WTC11 (cell line): ENCODE measurements at regions not wholly inside any gene's neighbourhood (a gene's known extent, or its start where the extent isn't known, plus 50 kb on each side); places are given as distances from the start of the nearest gene placed in this dataset.

Experiments
- ATAC-seq: fragments of 200-7000 bp; cut with Tn5 transposase; 2 replicates; pipeline ENCODE4 v1.10.0; 2021; ENCODE audit warnings: mild to moderate bottlenecking, moderate library complexity
- CTCF ChIA-PET: fragments of 300-600 bp; sonication (Branson Sonifier 250); formaldehyde crosslinking; loops from one replicate; lab custom pipeline; 2021; ENCODE audit warnings: antibody characterized with exemption; lab: Charles Lee
- POLR2A ChIA-PET: fragments of 350-600 bp; sonication (Branson Sonifier 250); formaldehyde crosslinking; loops from one replicate; lab custom pipeline; 2021; ENCODE audit warnings: antibody characterized with exemption; lab: Charles Lee
- DNase-seq: peaks from one replicate; pipeline ENCODE4 v3.0.0; 2021; ENCODE audit warnings: low spot score
- H3K27ac Mint-ChIP-seq: 2 replicates; pipeline ENCODE4 v1.8.0; 2021; ENCODE audit warnings: mixed read lengths
- H3K27me3 Mint-ChIP-seq: 2 replicates; pipeline ENCODE4 v1.8.0; 2021; ENCODE audit warnings: low read depth, mild to moderate bottlenecking, moderate library complexity, mixed read lengths
- H3K36me3 Mint-ChIP-seq: 2 replicates; pipeline ENCODE4 v1.8.0; 2021; ENCODE audit warnings: mixed read lengths
- H3K4me1 Mint-ChIP-seq: 2 replicates; pipeline ENCODE4 v1.8.0; 2022; ENCODE audit warnings: mixed read lengths
- H3K4me3 Mint-ChIP-seq: 2 replicates; pipeline ENCODE4 v1.8.0; 2021; ENCODE audit warnings: mild to moderate bottlenecking, moderate library complexity, mixed read lengths
- H3K9me3 Mint-ChIP-seq: 2 replicates; pipeline ENCODE4 v1.8.0; 2021; ENCODE audit warnings: mixed read lengths
- ARID4B ChIP-seq: sonication (generic); formaldehyde crosslinking; IDR thresholded peaks from 2 replicates; pipeline ENCODE4 v1.8.0; 2023; ENCODE audit warnings: missing genetic modification reagents, mild to moderate bottlenecking, borderline replicate concordance
- ESRRA ChIP-seq: sonication (generic); formaldehyde crosslinking; IDR thresholded peaks from 2 replicates; pipeline ENCODE4 v1.8.1; 2022; ENCODE audit warnings: mild to moderate bottlenecking, missing genetic modification reagents, borderline replicate concordance
- GABPB1 ChIP-seq: sonication (generic); formaldehyde crosslinking; IDR thresholded peaks from 2 replicates; pipeline ENCODE4 v1.8.1; 2023; ENCODE audit warnings: mild to moderate bottlenecking, missing genetic modification reagents
- JAZF1 ChIP-seq: fragments of 250-450 bp; sonication (Bioruptor Pico); IDR thresholded peaks from 2 replicates; pipeline ENCODE4 v1.9.0; 2021; ENCODE audit warnings: moderate library complexity, mild to moderate bottlenecking, inconsistent platforms
- JUN ChIP-seq: sonication (generic); formaldehyde crosslinking; IDR thresholded peaks from 2 replicates; pipeline ENCODE4 v1.8.0; 2023; ENCODE audit warnings: mild to moderate bottlenecking, missing genetic modification reagents
- KAT7 ChIP-seq: sonication (generic); formaldehyde crosslinking; IDR thresholded peaks from 2 replicates; pipeline ENCODE4 v1.8.1; 2023; ENCODE audit warnings: missing genetic modification reagents, mild to moderate bottlenecking, borderline replicate concordance
- NR2C2 ChIP-seq: sonication (generic); formaldehyde crosslinking; IDR thresholded peaks from 2 replicates; pipeline ENCODE4 v1.8.0; 2022; ENCODE audit warnings: mild to moderate bottlenecking, missing genetic modification reagents
- PRDM15 ChIP-seq: sonication (generic); formaldehyde crosslinking; IDR thresholded peaks from 2 replicates; pipeline ENCODE4 v1.8.0; 2022; ENCODE audit warnings: missing genetic modification reagents
- PRRX2 ChIP-seq: fragments of 250-450 bp; sonication (Bioruptor Pico); IDR thresholded peaks from 2 replicates; pipeline ENCODE4 v1.8.0; 2021; ENCODE audit warnings: mild to moderate bottlenecking
- ZBTB21 ChIP-seq: sonication (generic); formaldehyde crosslinking; IDR thresholded peaks from 2 replicates; pipeline ENCODE4 v1.8.1; 2023; ENCODE audit warnings: mild to moderate bottlenecking, missing genetic modification reagents, borderline replicate concordance
- ZNF232 ChIP-seq: sonication (generic); formaldehyde crosslinking; IDR thresholded peaks from 2 replicates; pipeline ENCODE4 v1.8.0; 2022; ENCODE audit warnings: mild to moderate bottlenecking, missing genetic modification reagents
- TF ChIP-seq, protein P1 (sequence below): fragments of 250-450 bp; sonication (Bioruptor Pico); IDR thresholded peaks from 2 replicates; pipeline ENCODE4 v1.8.0; 2021; ENCODE audit warnings: mild to moderate bottlenecking
- TF ChIP-seq, protein P2 (sequence below): sonication (generic); formaldehyde crosslinking; IDR thresholded peaks from 2 replicates; pipeline ENCODE4 v1.8.0; 2023; ENCODE audit warnings: missing genetic modification reagents
- TF ChIP-seq, protein P3 (sequence below): sonication (generic); formaldehyde crosslinking; IDR thresholded peaks from 2 replicates; pipeline ENCODE4 v1.8.1; 2023; ENCODE audit warnings: mild to moderate bottlenecking, missing genetic modification reagents, moderate library complexity
- TF ChIP-seq, protein P4 (sequence below): fragments of 250-450 bp; sonication (Bioruptor Pico); IDR thresholded peaks from 2 replicates; pipeline ENCODE4 v2.1.2; 2022; ENCODE audit warnings: mild to moderate bottlenecking, moderate library complexity

GRCh38 chr18:4888251-4889040 lies 308.6 kb downstream of the AKAIN1 start:
- CTCF ChIA-PET, result interaction anchor here (1.5 kb wide), 1 partner anchor 135 kb away, joined by 4 read pairs; no protein-coding TSS in a partner anchor
- Mint-ChIP-seq H3K27me3 (no peaks in the 10 kb centered on the region; the same call in 1 of the 2 replicates), H3K9me3 (peaks cover 35% of the 10 kb centered on the region), H3K36me3 (peaks cover 19% of the 10 kb centered on the region), H3K4me1 (no peaks in the 10 kb centered on the region), H3K27ac (no peak overlapping the region), H3K4me3 (no peak overlapping the region)
- TF ChIP-seq KAT7 (CRISPR knock-in tag) (no peak), GABPB1 (CRISPR knock-in tag) (no peak)
- TF ChIP-seq, protein P1, sequence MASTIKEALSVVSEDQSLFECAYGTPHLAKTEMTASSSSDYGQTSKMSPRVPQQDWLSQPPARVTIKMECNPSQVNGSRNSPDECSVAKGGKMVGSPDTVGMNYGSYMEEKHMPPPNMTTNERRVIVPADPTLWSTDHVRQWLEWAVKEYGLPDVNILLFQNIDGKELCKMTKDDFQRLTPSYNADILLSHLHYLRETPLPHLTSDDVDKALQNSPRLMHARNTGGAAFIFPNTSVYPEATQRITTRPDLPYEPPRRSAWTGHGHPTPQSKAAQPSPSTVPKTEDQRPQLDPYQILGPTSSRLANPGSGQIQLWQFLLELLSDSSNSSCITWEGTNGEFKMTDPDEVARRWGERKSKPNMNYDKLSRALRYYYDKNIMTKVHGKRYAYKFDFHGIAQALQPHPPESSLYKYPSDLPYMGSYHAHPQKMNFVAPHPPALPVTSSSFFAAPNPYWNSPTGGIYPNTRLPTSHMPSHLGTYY (CRISPR knock-in tag), result no peak
- TF ChIP-seq, protein P2, sequence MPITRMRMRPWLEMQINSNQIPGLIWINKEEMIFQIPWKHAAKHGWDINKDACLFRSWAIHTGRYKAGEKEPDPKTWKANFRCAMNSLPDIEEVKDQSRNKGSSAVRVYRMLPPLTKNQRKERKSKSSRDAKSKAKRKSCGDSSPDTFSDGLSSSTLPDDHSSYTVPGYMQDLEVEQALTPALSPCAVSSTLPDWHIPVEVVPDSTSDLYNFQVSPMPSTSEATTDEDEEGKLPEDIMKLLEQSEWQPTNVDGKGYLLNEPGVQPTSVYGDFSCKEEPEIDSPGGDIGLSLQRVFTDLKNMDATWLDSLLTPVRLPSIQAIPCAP (CRISPR knock-in tag), result no peak
- DNase-seq (no peak), ATAC-seq (no peak)
- POLR2A ChIA-PET, result interaction anchor here (0.7 kb wide), 1 partner anchor 678 kb away, joined by 5 read pairs; no protein-coding TSS in a partner anchor

DNA sequence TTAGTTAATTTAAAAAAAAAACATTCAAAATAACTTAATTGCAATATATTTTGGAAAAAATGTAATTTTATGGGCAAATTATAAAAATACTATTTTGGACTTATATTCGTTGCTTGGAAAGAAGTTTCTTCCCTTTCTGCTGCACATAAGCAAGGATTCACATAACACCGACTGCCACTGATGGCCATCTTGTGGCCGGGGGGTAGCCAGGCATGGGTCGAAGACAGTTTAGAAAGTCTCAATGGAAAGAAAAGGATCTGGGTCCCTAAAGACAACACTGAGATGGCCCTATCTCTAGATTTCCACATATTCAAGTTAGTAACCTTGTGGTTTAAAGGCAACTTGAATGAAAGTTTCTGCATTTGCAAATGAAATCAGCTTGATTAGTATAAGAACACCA lies 318.6 kb downstream of the AKAIN1 start:
- Mint-ChIP-seq H3K36me3 (peaks cover 13% of the 10 kb centered on the region), H3K27me3 (peaks cover 4% of the 10 kb centered on the region), H3K27ac (no peak overlapping the region), H3K4me1 (peaks cover 3% of the 10 kb centered on the region; the same call in 1 of the 2 replicates), H3K4me3 (no peak overlapping the region), H3K9me3 (peaks cover 18% of the 10 kb centered on the region)
- DNase-seq (no peak), ATAC-seq (peak; percentile 43; the same call in 1 of the 2 replicates)
- POLR2A ChIA-PET, result no interaction called here
- no peak for TF ChIP-seq ARID4B (CRISPR knock-in tag)
- no peak for TF ChIP-seq JUN
- TF ChIP-seq ZNF232 (CRISPR knock-in tag), result no peak
- TF ChIP-seq NR2C2 (CRISPR knock-in tag), result no peak
- TF ChIP-seq ZBTB21 (CRISPR knock-in tag), result no peak
- TF ChIP-seq, protein P3, sequence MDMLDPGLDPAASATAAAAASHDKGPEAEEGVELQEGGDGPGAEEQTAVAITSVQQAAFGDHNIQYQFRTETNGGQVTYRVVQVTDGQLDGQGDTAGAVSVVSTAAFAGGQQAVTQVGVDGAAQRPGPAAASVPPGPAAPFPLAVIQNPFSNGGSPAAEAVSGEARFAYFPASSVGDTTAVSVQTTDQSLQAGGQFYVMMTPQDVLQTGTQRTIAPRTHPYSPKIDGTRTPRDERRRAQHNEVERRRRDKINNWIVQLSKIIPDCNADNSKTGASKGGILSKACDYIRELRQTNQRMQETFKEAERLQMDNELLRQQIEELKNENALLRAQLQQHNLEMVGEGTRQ (CRISPR knock-in tag), result no peak
- no peak for TF ChIP-seq JAZF1 (CRISPR knock-in tag)
- no peak for TF ChIP-seq ESRRA (CRISPR knock-in tag)
- CTCF ChIA-PET, result no interaction called here

- Mint-ChIP-seq H3K27me3 (peaks cover 4% of the 10 kb centered on the region; the same call in 1 of the 2 replicates), H3K9me3 (peaks cover 48% of the 10 kb centered on the region), H3K27ac (no peak overlapping the region), H3K36me3 (peaks cover 29% of the 10 kb centered on the region), H3K4me3 (no peak overlapping the region), H3K4me1 (peaks cover 27% of the 10 kb centered on the region)
- ChIA-PET POLR2A (no interaction called here), CTCF (no interaction called here)
- ATAC-seq, result no peak
- no peak for DNase-seq
- TF ChIP-seq, protein P1 (CRISPR knock-in tag), result no peak
- TF ChIP-seq PRDM15 (CRISPR knock-in tag) (no peak), PRRX2 (no peak)
- TF ChIP-seq, protein P4, sequence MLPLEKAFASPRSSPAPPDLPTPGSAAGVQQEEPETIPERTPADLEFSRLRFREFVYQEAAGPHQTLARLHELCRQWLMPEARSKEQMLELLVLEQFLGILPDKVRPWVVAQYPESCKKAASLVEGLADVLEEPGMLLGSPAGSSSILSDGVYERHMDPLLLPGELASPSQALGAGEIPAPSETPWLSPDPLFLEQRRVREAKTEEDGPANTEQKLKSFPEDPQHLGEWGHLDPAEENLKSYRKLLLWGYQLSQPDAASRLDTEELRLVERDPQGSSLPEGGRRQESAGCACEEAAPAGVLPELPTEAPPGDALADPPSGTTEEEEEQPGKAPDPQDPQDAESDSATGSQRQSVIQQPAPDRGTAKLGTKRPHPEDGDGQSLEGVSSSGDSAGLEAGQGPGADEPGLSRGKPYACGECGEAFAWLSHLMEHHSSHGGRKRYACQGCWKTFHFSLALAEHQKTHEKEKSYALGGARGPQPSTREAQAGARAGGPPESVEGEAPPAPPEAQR (CRISPR knock-in tag), result no peak
Observed at GRCh38 chr18:4871197-4871596, 325.9 kb downstream of the AKAIN1 start.
